ENCODE measurements at regions not wholly inside any gene's neighbourhood (a gene's known extent, or its start where the extent isn't known, plus 50 kb on each side); places are given as distances from the start of the nearest gene placed in this dataset.

DNA sequence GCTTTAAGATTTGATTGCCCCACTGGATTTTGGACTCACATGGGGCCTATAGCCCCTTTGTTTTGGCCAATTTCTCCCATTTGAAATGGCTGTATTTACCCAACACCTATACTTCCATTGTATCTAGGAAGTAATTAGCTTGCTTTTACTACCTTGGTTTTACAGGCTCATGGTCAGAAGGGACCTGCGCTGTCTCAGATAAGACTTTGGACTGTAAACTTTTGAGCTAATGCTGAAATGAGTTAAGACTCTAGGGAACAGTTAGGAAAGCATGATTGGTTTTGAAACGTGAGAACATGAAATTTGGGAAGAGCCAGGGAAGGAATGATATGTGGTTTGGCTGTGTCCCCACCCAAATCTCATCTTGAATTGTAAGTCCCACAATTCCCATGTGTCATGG is 419.0 kb upstream of the TMPO start (continued):
- no peak for TF ChIP-seq HDAC6 (IDR thresholded peaks at IDR 0.05; ENCODE audit: unreplicated experiment)
- no peak for TF ChIP-seq TAF1 (IDR thresholded peaks at IDR 0.05; ENCODE audit: borderline replicate concordance, low read depth, low read length)

DNA sequence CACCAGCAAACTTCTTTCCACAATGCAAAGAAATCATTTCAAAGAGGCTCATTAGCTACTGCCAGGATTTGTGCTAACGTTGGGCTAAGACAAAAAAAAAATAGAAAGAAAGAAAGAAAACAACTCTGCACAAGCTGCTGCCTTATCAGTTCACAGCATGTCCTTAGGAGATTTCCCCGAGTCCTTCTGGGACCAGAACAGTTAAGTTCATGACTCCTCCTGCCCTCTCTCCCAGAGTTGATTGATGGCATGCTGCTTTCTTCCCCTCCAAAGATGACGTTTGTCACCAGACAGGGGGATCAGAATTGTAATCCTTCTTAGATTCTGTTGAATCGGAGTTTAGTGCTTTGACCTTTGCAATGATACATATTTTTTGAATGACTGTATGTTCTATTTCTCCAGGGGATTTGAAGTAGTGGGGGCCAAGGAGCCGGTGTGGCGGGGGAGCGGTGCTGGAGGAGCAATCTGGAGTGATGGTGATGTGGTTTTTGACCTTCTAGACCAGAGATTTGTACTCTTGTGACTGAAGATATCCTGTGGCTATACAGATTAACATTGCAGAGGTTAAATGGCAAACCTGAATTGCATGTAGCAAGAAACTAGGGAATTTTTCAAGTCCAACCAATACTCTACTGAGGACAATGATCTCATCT is 409.2 kb upstream of the TMPO start:
- Histone ChIP-seq H3K9me3 (replicated peaks; ENCODE audit: control insufficient read depth, insufficient read depth, low read length) (no peaks in the 10 kb centered on the region), H3K79me2 (ENCODE audit: control insufficient read depth, insufficient read depth, low read length) (no peaks in the 10 kb centered on the region), H3K9ac (ENCODE audit: control insufficient read depth, insufficient read depth, low read length) (no peak overlapping the region), H3K27ac (ENCODE audit: control insufficient read depth, insufficient read depth) (no peak overlapping the region), H3K4me3 (no peak overlapping the region), H3K36me3 (ENCODE audit: control insufficient read depth in 2 of 2, insufficient read depth in 2 of 2, low read length in 1 of 2) (no peaks in the 10 kb centered on the region), H4K20me1 (ENCODE audit: control insufficient read depth, insufficient read depth) (no peaks in the 10 kb centered on the region), H3K4me1 (ENCODE audit: control insufficient read depth, insufficient read depth, low read length) (no peaks in the 10 kb centered on the region), H3K4me2 (ENCODE audit: control insufficient read depth, insufficient read depth) (no peak overlapping the region), H2AFZ (ENCODE audit: control insufficient read depth, low read depth, low read length) (no peak overlapping the region), H3K27me3 (replicated peaks in 1 of 2; ENCODE audit: control insufficient read depth in 2 of 2, insufficient read depth in 2 of 2, low read length in 1 of 2) (no peaks in the 10 kb centered on the region)
- ChIA-PET SMC1A (ENCODE audit: uncharacterized antibody, unreplicated experiment) (interaction anchor here (0.8 to 0.9 kb wide), 2 partner anchors 7 to 8 kb away, joined by 4 read pairs; no protein-coding TSS in a partner anchor), CTCF (no interaction called here), POLR2A (interaction anchor here (1.2 kb wide), 1 partner anchor 12 kb away, joined by 3 read pairs; no protein-coding TSS in a partner anchor), RAD21 (ENCODE audit: unreplicated experiment) (no interaction called here)
- FAIRE-seq (no peak), ATAC-seq (no peak), DNase-seq (ENCODE audit: low read depth, low spot score) (no peak)
- in situ Hi-C loops (cut with MboI) = no loop called here
- BruUV-seq (replicated peaks) = no TSS peak
- intact Hi-C loops (cut with micrococcal nuclease; ENCODE audit: unreplicated experiment) = no loop called here
- WGBS (ENCODE audit: insufficient coverage, insufficient replicate concordance, low lambda C conversion rate, missing lambda C conversion rate) = 13% methylated on average over 7 of the region's 7 CpGs
- TF ChIP-seq KAT2A (conservative IDR thresholded peaks at IDR 0.05; ENCODE audit: control insufficient read depth, low read depth, low read length) = no peak
- no peak for TF ChIP-seq SREBF1 (IDR thresholded peaks at IDR 0.05; ENCODE audit: low read length)
- TF ChIP-seq ZSCAN29 (IDR thresholded peaks at IDR 0.05) = no peak
- TF ChIP-seq SIN3A (IDR thresholded peaks at IDR 0.05; ENCODE audit: low read depth, low read length) = no peak
- TF ChIP-seq MYB (IDR thresholded peaks at IDR 0.05; ENCODE audit: borderline replicate concordance, low read depth, low read length) = no peak
- no peak for TF ChIP-seq ASH2L (IDR thresholded peaks at IDR 0.05; ENCODE audit: borderline replicate concordance, low read depth)
- no peak for TF ChIP-seq HDGF (IDR thresholded peaks at IDR 0.05)
- TF ChIP-seq, protein P1, sequence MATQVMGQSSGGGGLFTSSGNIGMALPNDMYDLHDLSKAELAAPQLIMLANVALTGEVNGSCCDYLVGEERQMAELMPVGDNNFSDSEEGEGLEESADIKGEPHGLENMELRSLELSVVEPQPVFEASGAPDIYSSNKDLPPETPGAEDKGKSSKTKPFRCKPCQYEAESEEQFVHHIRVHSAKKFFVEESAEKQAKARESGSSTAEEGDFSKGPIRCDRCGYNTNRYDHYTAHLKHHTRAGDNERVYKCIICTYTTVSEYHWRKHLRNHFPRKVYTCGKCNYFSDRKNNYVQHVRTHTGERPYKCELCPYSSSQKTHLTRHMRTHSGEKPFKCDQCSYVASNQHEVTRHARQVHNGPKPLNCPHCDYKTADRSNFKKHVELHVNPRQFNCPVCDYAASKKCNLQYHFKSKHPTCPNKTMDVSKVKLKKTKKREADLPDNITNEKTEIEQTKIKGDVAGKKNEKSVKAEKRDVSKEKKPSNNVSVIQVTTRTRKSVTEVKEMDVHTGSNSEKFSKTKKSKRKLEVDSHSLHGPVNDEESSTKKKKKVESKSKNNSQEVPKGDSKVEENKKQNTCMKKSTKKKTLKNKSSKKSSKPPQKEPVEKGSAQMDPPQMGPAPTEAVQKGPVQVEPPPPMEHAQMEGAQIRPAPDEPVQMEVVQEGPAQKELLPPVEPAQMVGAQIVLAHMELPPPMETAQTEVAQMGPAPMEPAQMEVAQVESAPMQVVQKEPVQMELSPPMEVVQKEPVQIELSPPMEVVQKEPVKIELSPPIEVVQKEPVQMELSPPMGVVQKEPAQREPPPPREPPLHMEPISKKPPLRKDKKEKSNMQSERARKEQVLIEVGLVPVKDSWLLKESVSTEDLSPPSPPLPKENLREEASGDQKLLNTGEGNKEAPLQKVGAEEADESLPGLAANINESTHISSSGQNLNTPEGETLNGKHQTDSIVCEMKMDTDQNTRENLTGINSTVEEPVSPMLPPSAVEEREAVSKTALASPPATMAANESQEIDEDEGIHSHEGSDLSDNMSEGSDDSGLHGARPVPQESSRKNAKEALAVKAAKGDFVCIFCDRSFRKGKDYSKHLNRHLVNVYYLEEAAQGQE (IDR thresholded peaks at IDR 0.05; ENCODE audit: low read depth, low read length) = no peak
- TF ChIP-seq ZNF384 (IDR thresholded peaks at IDR 0.05; ENCODE audit: borderline replicate concordance, low read depth, low read length) = no peak
- TF ChIP-seq, protein P2, sequence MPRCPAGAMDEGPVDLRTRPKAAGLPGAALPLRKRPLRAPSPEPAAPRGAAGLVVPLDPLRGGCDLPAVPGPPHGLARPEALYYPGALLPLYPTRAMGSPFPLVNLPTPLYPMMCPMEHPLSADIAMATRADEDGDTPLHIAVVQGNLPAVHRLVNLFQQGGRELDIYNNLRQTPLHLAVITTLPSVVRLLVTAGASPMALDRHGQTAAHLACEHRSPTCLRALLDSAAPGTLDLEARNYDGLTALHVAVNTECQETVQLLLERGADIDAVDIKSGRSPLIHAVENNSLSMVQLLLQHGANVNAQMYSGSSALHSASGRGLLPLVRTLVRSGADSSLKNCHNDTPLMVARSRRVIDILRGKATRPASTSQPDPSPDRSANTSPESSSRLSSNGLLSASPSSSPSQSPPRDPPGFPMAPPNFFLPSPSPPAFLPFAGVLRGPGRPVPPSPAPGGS (IDR thresholded peaks at IDR 0.05; ENCODE audit: borderline replicate concordance, insufficient read depth, low read depth, low read length, poor library complexity, severe bottlenecking) = no peak
